Uterus (tissue), 3 donors: ENCODE measurements at regions not wholly inside any gene's neighbourhood (a gene's known extent, or its start where the extent isn't known, plus 50 kb on each side); places are given as distances from the start of the nearest gene placed in this dataset.

Experiments
- DNase-seq, 2 donors: peaks; one replicate each; pipeline ENCODE4 v3.0.0-alpha.2; 2019 to 2020
- H3K27ac ChIP-seq, 2 donors: fragments of 200-600 bp; sonication (generic); 1 replicate in 1 of 2; 2 replicates in 1 of 2; pipeline ENCODE4 v1.5.1; 2016 to 2018
- H3K27me3 ChIP-seq, 2 donors: fragments of 200-600 bp; sonication (generic); one replicate each; pipeline ENCODE4 v1.5.1; 2018 to 2019; ENCODE audit warnings: control low read depth in 1 of 2
- H3K36me3 ChIP-seq, 2 donors: fragments of 200-600 bp; sonication (generic); one replicate each; pipeline ENCODE4 v1.5.1; 2019; ENCODE audit warnings: control low read depth in 1 of 2
- H3K4me1 ChIP-seq, 2 donors: fragments of 200-600 bp; sonication (generic); one replicate each; pipeline ENCODE4 v1.5.1; 2018 to 2019; ENCODE audit warnings: control low read depth in 1 of 2
- H3K4me3 ChIP-seq, 2 donors: fragments of 200-600 bp; sonication (generic); 1 replicate in 1 of 2; 2 replicates in 1 of 2; pipeline ENCODE4 v1.5.1; 2018 to 2019; ENCODE audit warnings: mild to moderate bottlenecking in 1 of 2
- H3K9me3 ChIP-seq, 2 donors: fragments of 200-600 bp; sonication (generic); one replicate each; pipeline ENCODE4 v1.5.1; 2019; ENCODE audit warnings: control low read depth in 1 of 2
- CTCF ChIP-seq, 4 experiments: fragments of 200-600 bp in 2 of 4; fragments of 450-650 bp in 2 of 4; sonication (generic) in 2 of 4; IDR thresholded peaks; one replicate each; pipeline ENCODE4 v1.5.1; 2016 to 2019; ENCODE audit warnings: antibody characterized with exemption in 4 of 4, mild to moderate bottlenecking in 2 of 4, moderate library complexity in 1 of 4
- POLR2A ChIP-seq, 2 donors: fragments of 450-650 bp; IDR thresholded peaks; one replicate each; pipeline ENCODE4 v1.6.1; 2016; ENCODE audit warnings: antibody characterized with exemption in 2 of 2, mild to moderate bottlenecking in 1 of 2, moderate library complexity in 1 of 2
- intact Hi-C: fragments of 100-400 bp; cut with DNase I; formaldehyde crosslinking; loops from one replicate; pipeline ENCODE4 v1.15.1; 2023; ENCODE audit warnings: low total_unique reads
- donor health status: DM: yes; HTN: yes; CAD: no.

DNA sequence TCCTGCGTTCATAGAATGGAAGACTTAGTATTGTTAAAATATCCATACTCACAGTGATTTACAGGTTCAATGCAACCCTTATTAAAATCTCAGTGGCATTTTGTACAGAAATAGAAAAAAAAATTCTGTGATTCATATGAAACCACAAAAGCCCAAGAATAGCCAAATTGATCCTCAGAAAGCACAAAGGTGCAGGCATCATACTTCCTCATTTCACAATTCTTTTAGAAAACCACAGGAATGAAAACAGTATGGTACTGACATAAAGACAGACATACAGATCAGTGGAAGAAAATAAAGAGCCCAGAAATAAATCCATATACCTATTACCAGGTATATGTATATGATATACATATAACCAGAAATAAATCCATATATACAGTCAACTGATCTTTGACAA, 86.8 kb upstream of the MEGF10 start:
- intact Hi-C loops, result no loop called here
- TF ChIP-seq CTCF (IDR thresholded peaks at IDR 0.05) (no peak), POLR2A (IDR thresholded peaks at IDR 0.05) (no peak)
- Histone ChIP-seq H3K4me1 (no peaks in the 10 kb centered on the region), H3K27ac (no peak overlapping the region), H3K27me3 (no peaks in the 10 kb centered on the region), H3K4me3 (no peak overlapping the region), H3K9me3 (no peaks in the 10 kb centered on the region), H3K36me3 (no peaks in the 10 kb centered on the region)
- DNase-seq, result no peak

DNA sequence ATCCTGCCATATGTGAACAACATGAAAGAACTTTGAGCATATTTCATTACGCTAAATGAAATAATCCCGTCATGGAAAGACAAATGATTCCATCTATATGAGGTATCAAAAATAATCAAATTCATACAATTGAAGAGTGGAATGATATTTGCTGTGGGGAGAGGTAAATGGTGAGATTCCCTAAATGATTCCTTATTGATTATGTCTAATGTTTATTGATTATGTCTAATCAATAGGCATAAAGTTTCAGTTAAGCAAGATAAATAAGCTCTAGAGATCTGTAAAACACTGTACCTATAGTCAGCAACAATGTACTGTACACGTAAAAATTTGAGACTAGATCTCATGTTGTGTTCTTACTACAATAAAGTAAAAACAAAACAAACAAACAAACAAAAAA, 85.4 kb upstream of the MEGF10 start:
- no peak overlapping the region for H3K27ac ChIP-seq
- TF ChIP-seq POLR2A (IDR thresholded peaks at IDR 0.05) (no peak), CTCF (IDR thresholded peaks at IDR 0.05) (no peak)
- intact Hi-C loops, result no loop called here
- H3K27me3 ChIP-seq, result no peaks in the 10 kb centered on the region
- no peak for DNase-seq
- H3K4me3 ChIP-seq, result no peak overlapping the region
- no peaks in the 10 kb centered on the region for H3K4me1 ChIP-seq
- no peaks in the 10 kb centered on the region for H3K9me3 ChIP-seq
- no peaks in the 10 kb centered on the region for H3K36me3 ChIP-seq

- Histone ChIP-seq H3K36me3 (no peaks in the 10 kb centered on the region), H3K9me3 (no peaks in the 10 kb centered on the region), H3K27ac (no peak overlapping the region), H3K4me1 (no peaks in the 10 kb centered on the region), H3K27me3 (no peaks in the 10 kb centered on the region), H3K4me3 (no peak overlapping the region)
- DNase-seq, result no peak
- no peak for TF ChIP-seq CTCF (IDR thresholded peaks at IDR 0.05)
- TF ChIP-seq POLR2A (IDR thresholded peaks at IDR 0.05), result no peak
- intact Hi-C loops, result no loop called here
Observed at GRCh38 chr5:127206320-127207113, 84.1 kb upstream of the MEGF10 start.

DNA sequence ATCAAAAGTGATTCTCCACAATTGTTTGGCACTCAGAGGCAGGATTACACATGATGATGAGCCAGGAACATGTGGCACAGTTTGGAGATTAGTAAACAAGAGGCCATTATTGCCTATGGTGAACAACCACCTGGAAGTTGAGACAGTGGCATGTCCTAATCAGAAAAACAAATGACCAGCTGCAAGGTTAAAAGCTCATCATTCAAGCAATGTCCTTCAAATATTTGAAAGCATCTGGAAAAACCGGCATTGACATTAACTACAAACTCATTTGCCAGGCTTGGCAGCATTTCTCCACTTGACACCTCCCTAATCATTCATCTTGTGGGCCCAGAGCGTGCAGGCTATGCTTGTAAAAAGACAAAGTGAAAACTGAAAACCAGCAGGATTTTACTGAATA, 80.6 kb upstream of the MEGF10 start:
- H3K9me3 ChIP-seq, result no peaks in the 10 kb centered on the region
- H3K27ac ChIP-seq, result no peak overlapping the region
- H3K4me3 ChIP-seq, result no peak overlapping the region
- H3K36me3 ChIP-seq, result no peaks in the 10 kb centered on the region
- DNase-seq, result no peak
- TF ChIP-seq CTCF (IDR thresholded peaks at IDR 0.05) (no peak), POLR2A (IDR thresholded peaks at IDR 0.05) (no peak)
- intact Hi-C loops, result no loop called here
- H3K4me1 ChIP-seq, result no peaks in the 10 kb centered on the region
- no peaks in the 10 kb centered on the region for H3K27me3 ChIP-seq

- no peak for TF ChIP-seq POLR2A (IDR thresholded peaks at IDR 0.05)
- Histone ChIP-seq H3K9me3 (no peaks in the 10 kb centered on the region), H3K36me3 (no peaks in the 10 kb centered on the region), H3K27me3 (no peaks in the 10 kb centered on the region), H3K4me1 (no peaks in the 10 kb centered on the region), H3K4me3 (no peak overlapping the region), H3K27ac (no peak overlapping the region)
- intact Hi-C loops, result no loop called here
- DNase-seq, result no peak
Observed at GRCh38 chr5:127213231-127213630, 77.4 kb upstream of the MEGF10 start.
